MM.1S (cell line): ENCODE measurements at regions not wholly inside any gene's neighbourhood (a gene's known extent, or its start where the extent isn't known, plus 50 kb on each side); places are given as distances from the start of the nearest gene placed in this dataset.

ENCODE experiments used
- CTCF ChIP-seq: fragments of 300-600 bp; sonication (generic); IDR thresholded peaks from 2 replicates; pipeline ENCODE4 v1.5.1; 2016; ENCODE audit warnings: antibody characterized with exemption, low read length, mixed read lengths
- EZH2 ChIP-seq: fragments of 300-600 bp; sonication (generic); optimal IDR thresholded peaks from 2 replicates; pipeline ENCODE3; 2017; ENCODE audit warnings: low read depth, mild to moderate bottlenecking, antibody characterized with exemption, low read length, mixed read lengths
- EZH2phosphoT487 ChIP-seq: fragments of 300-600 bp; sonication (generic); IDR thresholded peaks from 2 replicates; pipeline ENCODE4 v1.6.1; 2018; ENCODE audit warnings: antibody characterized with exemption, low read length

- TF ChIP-seq CTCF (no peak), EZH2 (no peak), EZH2phosphoT487 (no peak)
Observed at GRCh38 chr2:156005999-156006712, 326.4 kb downstream of the NR4A2 start.
